Upper lobe of left lung (tissue), 4 donors: ENCODE measurements at regions not wholly inside any gene's neighbourhood (a gene's known extent, or its start where the extent isn't known, plus 50 kb on each side); places are given as distances from the start of the nearest gene placed in this dataset.

ENCODE experiments used
- POLR2A ChIP-seq, 4 donors: fragments of 450-650 bp; IDR thresholded peaks; one replicate each; pipeline ENCODE4 v1.5.1; 2016 to 2017; ENCODE audit warnings: antibody characterized with exemption in 4 of 4, mild to moderate bottlenecking in 2 of 4
- POLR2AphosphoS5 ChIP-seq, 2 donors: sonication (generic); formaldehyde crosslinking; IDR thresholded peaks; one replicate each; pipeline ENCODE4 v1.5.1; 2017; ENCODE audit warnings: antibody characterized with exemption in 2 of 2
- TF ChIP-seq, protein P1 (sequence below), 6 experiments: fragments of 450-650 bp in 4 of 6; fragments of 200-600 bp in 2 of 6; sonication (generic) in 2 of 6; IDR thresholded peaks; one replicate each; pipeline ENCODE4 v1.5.1; 2016 to 2019; ENCODE audit warnings: antibody characterized with exemption in 6 of 6

DNA sequence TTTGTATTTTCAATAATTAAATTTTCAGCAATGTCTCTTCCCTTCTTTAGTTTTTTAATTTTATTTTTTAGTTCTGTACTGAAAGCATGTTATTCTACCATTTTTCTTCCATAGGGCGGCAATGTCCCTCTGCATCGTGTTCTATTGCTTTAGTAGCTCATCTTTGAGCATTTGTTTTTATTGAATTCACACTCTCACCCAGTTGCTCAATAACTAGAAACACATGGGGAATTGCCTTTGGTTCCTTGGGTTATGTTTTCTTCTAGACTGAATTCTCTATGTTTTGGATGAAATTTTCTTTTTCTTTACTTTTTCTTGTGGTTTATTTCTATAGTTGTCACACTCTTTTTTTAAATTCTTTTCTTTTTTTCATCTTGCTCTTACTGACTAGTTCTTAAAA, 233.8 kb upstream of the LDB2 start:
- TF ChIP-seq POLR2A (IDR thresholded peaks at IDR 0.05) (no peak), POLR2AphosphoS5 (IDR thresholded peaks at IDR 0.05) (no peak)
- TF ChIP-seq, protein P1, sequence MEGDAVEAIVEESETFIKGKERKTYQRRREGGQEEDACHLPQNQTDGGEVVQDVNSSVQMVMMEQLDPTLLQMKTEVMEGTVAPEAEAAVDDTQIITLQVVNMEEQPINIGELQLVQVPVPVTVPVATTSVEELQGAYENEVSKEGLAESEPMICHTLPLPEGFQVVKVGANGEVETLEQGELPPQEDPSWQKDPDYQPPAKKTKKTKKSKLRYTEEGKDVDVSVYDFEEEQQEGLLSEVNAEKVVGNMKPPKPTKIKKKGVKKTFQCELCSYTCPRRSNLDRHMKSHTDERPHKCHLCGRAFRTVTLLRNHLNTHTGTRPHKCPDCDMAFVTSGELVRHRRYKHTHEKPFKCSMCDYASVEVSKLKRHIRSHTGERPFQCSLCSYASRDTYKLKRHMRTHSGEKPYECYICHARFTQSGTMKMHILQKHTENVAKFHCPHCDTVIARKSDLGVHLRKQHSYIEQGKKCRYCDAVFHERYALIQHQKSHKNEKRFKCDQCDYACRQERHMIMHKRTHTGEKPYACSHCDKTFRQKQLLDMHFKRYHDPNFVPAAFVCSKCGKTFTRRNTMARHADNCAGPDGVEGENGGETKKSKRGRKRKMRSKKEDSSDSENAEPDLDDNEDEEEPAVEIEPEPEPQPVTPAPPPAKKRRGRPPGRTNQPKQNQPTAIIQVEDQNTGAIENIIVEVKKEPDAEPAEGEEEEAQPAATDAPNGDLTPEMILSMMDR (IDR thresholded peaks at IDR 0.05), result no peak
